Posterior vena cava (tissue), 2 donors: ENCODE measurements at regions not wholly inside any gene's neighbourhood (a gene's known extent, or its start where the extent isn't known, plus 50 kb on each side); places are given as distances from the start of the nearest gene placed in this dataset.
"Not testable (repeated sequence)": the region's sequence is repeated elsewhere in the genome, so short reads cannot be mapped to it uniquely, and the experiment has no call there.

Source experiments
- DNase-seq: peaks from one replicate; pipeline ENCODE4 v3.0.0-alpha.2; 2020; ENCODE audit warnings: low spot score
- intact Hi-C, 2 donors: fragments of 100-400 bp; cut with DNase I; formaldehyde crosslinking; loops; one replicate each; pipeline versions ENCODE4 v1.14.1 to v1.14.2; 2022 to 2023
- donor health status: DM: yes; HTN: yes; CAD: no.
- donor health status: DM: yes; HTN: yes; CAD: no.

DNA sequence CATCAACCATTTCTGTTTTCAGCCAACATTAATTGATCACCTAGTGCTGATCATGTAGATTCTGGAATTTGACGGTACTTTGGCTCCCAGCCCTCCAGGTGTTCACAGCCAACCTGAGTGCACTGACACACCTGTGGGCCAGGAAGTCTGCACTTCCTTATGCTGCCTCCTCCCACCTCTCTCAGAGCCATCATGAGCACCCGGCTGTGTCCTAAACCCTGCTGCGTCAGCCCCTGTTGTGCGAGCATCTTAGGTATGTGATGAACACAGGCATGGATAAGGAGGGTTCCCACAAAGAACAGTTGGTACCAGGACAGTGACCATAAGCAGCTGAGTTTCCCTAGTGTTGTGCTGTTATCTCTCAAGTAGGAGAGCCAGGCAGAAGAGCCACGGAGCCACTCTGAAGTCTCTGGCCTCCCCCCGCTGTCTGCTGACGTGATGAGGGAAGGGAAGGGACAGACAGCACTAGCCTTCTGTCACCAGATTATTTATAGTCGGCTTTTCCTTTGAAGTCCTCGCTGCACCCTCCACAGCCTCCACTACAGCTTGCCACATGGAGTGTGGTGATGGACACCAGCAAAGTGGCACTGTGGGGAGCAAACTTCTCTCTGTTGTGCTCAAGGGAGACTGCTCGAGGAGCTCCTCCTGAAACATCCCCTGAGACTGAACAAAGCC lies 162.8 kb upstream of the ANKFN1 start:
- no peak for DNase-seq
- intact Hi-C loops: no loop called here

DNA sequence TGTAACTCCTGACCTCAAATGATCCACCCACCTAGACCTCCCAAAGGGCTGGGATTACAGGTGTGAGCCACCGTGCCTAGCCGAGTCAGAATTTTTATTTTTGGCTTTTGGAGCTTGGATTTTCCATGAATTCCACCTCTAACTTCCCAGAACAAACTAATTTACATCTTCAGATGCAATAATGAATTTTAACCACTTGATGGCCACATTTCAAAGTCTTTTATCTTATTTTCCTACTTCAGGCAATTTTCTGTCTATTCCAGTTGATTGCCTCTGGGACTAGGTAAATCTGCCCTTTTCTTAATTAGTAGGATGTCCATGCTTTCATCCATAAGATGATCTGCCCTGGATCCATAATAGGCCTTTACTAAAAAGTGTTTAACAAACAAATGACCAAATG lies 156.4 kb upstream of the ANKFN1 start:
- intact Hi-C loops: no loop called here
- DNase-seq: no peak

DNA sequence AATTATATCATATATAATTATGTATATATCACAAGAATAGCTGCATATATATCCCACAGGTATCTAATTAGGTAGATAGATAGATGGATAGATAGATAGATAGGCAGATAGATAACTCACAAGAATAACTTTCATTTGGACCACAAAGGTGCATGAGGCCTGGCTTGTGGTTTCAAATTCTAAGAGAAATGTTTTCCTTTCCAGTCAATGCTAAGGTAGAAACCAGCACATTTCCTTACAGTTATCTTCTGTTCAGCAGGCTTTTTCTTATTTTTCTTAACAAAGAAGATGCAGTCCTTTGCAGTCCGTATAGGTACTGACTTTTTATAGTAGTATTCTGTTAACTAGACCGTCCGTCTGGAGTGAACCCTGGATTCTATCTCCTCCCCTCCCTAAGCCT lies 152.9 kb upstream of the ANKFN1 start:
- intact Hi-C loops: no loop called here

GRCh38 chr17:56002656-56003055 lies 150.6 kb upstream of the ANKFN1 start:
- DNase-seq, intact Hi-C loops: not testable (repeated sequence)

More for the DNA sequence above, 152.9 kb upstream of the ANKFN1 start:
- DNase-seq: no peak

DNA sequence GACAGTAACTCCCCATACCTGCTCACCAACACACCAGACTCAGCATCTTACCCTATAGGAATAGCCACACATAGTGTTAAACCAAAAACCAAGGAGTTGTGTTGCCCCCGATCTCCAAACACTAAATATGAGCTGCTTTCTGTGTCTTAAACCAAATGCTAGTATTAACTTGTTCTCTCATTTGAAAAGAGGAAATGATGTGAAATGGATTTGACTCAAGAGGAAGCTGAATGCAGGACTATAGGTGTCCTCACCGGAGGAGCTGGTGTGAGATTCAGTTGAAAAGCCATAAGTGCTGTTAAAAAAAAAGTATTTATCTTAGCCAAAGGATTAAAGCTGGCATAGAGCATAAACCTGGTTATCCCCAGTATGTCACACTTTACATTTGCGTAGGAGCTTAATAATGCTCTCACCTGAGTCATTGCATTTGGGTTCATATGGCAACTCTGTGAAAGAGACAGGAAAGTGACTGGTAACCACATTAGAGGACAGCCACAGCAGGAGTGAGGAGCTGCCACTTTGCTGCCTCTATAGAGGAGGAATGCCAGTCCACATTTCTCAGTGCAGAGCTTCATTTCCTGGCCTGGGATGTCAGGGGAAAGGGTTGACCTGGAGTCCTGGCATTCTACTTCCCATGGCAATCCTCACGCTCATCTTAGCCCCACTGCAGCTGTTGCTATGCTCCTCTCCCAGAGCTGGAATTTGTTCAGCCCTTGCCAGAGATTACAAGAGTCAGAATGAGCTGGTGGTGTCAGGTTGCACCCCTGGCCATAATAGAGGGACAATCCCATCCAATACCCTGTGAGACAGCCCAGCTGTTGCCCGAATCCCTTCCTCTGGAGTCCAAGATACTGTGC lies 143.3 kb upstream of the ANKFN1 start:
- DNase-seq: no peak
- intact Hi-C loops: no loop called here

- no peak for DNase-seq
- intact Hi-C loops: no loop called here
Measured at GRCh38 chr17:56011406-56012131, 141.7 kb upstream of the ANKFN1 start.

DNA sequence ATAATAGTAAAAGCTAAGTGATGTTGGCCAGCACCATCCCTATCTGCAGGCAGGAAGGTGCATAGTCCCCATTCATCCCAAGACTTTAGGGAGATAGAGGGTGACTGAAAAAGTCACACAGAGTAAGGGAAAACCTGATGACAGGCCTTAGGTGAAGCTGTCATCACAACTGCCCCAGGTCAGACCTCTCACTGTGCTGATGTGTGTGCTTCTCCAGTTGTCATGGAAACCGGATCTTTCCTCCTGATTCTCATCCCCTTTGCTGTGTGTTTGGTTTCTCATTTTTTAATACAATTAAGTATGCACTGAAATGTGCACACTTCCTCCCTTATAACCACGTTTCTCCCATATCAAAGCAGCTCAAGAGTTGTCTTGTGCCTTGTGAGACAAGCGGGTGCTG lies 135.1 kb upstream of the ANKFN1 start:
- intact Hi-C loops: no loop called here
- DNase-seq: no peak

- intact Hi-C loops: no loop called here
- no peak for DNase-seq
Measured at GRCh38 chr17:56020369-56020768, 132.9 kb upstream of the ANKFN1 start.

- DNase-seq: no peak
- intact Hi-C loops: no loop called here
Measured at GRCh38 chr17:56021681-56022190, 131.5 kb upstream of the ANKFN1 start.

- no peak for DNase-seq
- intact Hi-C loops: no loop called here
Measured at GRCh38 chr17:56023851-56024250, 129.4 kb upstream of the ANKFN1 start.

- intact Hi-C loops: no loop called here
- DNase-seq: no peak
Measured at GRCh38 chr17:56026915-56027314, 126.4 kb upstream of the ANKFN1 start.

DNA sequence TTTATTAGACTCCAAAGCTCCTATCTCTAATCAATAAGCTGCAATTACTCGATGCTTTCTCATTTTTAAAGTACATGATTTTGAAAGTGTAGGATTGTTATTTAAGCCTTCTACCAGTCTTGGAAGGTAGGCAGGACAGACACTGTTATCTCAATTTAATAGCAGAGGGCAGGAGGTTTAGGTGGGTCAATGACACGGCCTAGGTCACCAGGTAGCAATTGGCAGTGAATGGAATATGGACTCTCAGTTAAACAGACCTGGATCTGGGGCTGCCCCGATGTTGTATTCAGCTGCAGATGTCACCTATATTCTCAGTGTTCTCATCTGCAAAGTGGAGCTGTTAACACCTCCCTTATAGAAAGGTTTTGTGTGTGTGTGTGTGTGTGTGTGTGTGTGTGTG lies 124.4 kb upstream of the ANKFN1 start:
- no peak for DNase-seq
- intact Hi-C loops: no loop called here

DNA sequence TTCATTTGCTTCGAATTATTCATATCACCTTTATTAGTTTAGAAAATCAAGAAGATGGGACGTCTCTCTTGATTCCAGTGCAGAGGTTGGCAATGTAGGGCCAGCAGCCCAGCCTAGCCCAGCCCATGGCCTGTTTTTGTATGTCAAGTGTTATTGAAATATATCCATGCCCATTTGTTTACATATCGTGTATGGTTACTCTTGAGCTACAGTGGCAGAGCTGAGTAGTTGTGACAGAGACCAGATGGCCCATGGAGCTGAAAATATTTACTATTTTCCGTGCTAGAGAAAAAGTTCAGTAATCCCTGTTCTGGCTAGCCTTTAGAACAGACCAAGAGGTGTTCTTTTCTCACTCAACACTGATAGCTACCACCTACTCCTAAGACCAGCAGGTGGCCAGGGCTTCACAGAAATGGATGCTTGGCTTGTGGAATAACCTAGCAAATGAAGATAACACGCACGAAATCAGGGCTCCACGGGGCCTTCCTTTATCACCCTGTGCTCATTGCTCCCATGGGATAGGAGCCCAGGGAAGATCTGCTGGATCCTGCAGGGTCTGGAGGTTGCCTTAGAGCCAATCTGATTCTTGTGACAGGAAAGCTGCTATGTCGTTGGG lies 123.2 kb upstream of the ANKFN1 start:
- DNase-seq: no peak
- intact Hi-C loops: no loop called here

DNA sequence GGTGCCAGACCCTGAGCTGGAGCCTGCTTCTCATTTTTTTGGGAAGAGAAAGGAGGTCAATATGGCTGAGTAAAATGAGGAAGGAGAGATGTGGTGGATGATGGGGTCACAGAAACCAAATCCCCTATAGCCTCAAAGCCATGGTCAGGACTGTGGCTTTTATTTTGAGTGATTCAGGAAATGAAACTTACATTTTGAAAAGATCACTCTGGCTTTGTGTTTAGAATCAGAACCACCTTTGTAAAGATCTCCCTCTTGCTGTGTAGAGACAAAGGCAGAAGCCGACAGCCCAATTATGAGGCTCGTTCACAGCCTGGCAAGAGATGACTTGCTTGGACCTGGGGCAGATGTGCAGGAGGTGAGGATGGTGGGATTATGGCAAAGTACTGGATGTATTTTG lies 121.6 kb upstream of the ANKFN1 start:
- DNase-seq: no peak

GRCh38 chr17:56034197-56034635 lies 119.1 kb upstream of the ANKFN1 start:
- intact Hi-C loops: no loop called here
- no peak for DNase-seq

More for the DNA sequence above, 121.6 kb upstream of the ANKFN1 start:
- intact Hi-C loops: no loop called here

GRCh38 chr17:56038131-56038530 lies 115.1 kb upstream of the ANKFN1 start:
- intact Hi-C loops: no loop called here

DNA sequence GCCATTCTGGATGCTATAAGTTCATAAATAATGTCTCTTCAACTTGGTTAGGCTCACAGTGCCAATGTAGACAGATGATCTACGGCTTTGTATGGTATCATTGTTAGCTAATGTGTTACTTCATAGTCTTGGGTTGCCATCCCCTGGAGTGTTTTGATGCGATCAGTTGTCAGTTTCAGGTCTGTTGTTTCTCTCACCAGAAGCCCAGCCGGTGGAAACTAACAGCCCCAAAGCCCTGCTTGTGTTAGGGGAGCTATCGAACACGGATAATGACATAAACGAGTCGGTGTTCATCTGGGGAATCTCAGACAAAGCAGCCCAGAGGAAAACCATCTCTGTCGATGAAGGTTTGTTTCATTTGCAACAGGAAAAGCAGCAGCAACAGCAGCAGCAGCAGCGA lies 107.4 kb upstream of the ANKFN1 start:
- no peak for DNase-seq
- intact Hi-C loops: no loop called here

More at GRCh38 chr17:56038131-56038530, 115.1 kb upstream of the ANKFN1 start:
- DNase-seq: no peak

- no peak for DNase-seq
- intact Hi-C loops: no loop called here
Measured at GRCh38 chr17:56047331-56047730, 105.9 kb upstream of the ANKFN1 start.

GRCh38 chr17:56057869-56058268 lies 95.4 kb upstream of the ANKFN1 start:
- DNase-seq: no peak
- intact Hi-C loops: no loop called here

DNA sequence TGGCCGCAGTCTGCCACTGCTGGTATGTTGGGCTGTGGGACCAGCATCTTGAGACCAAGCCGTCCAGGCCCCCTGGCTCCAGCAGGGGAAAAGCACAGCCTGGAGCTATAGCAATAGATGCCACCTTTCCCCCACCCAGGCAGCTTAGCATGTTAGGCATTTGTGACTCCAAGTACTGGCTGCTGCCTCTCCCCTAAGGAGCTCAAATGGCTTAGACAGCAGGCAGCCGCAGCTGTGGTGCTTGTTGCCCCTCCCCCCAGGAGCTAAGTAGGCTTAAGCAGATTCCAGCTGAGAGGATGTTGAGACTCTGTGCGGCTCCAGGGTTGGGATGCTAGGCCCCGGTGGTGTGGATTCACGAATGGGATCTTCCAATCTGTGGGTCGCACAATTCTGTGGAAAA lies 88.8 kb upstream of the ANKFN1 start:
- intact Hi-C loops: no loop called here
- DNase-seq: no peak
